GM21526 (cell line): ENCODE measurements at regions not wholly inside any gene's neighbourhood (a gene's known extent, or its start where the extent isn't known, plus 50 kb on each side); places are given as distances from the start of the nearest gene placed in this dataset.

Experiments
- ATAC-seq: cut with Tn5 transposase; IDR thresholded peaks from one replicate; pipeline ENCODE4 v1.9.1; 2021; ENCODE audit warnings: moderate library complexity; ENCODE audit not compliant: unreplicated experiment, low FRiP score

- ATAC-seq: no peak
Measured at GRCh38 chr2:60116161-60116875, 437.1 kb downstream of the BCL11A start.

- ATAC-seq: no peak
Measured at GRCh38 chr2:60109744-60110143, 443.7 kb downstream of the BCL11A start.

- ATAC-seq: no peak
Measured at GRCh38 chr2:60106836-60107529, 446.5 kb downstream of the BCL11A start.

- no peak for ATAC-seq
Measured at GRCh38 chr2:60105906-60106305, 447.5 kb downstream of the BCL11A start.

- ATAC-seq: peak; percentile 62
Measured at GRCh38 chr2:60104514-60105505, 448.6 kb downstream of the BCL11A start.

GRCh38 chr2:60100034-60100433 is 453.4 kb downstream of the BCL11A start:
- no peak for ATAC-seq

GRCh38 chr2:60098996-60099395 is 454.5 kb downstream of the BCL11A start:
- no peak for ATAC-seq

- no peak for ATAC-seq
Measured at GRCh38 chr2:60097298-60097697, 456.2 kb downstream of the BCL11A start.

GRCh38 chr2:60096556-60096955 is 456.9 kb downstream of the BCL11A start:
- ATAC-seq: no peak

- no peak for ATAC-seq
Measured at GRCh38 chr2:60095903-60096302, 457.6 kb downstream of the BCL11A start.

- ATAC-seq: no peak
Measured at GRCh38 chr2:60095202-60095815, 458.1 kb downstream of the BCL11A start.

GRCh38 chr2:60094450-60094929 is 459.0 kb downstream of the BCL11A start:
- ATAC-seq: no peak

GRCh38 chr2:60092781-60093180 is 460.7 kb downstream of the BCL11A start:
- no peak for ATAC-seq

GRCh38 chr2:60091894-60092293 is 461.6 kb downstream of the BCL11A start:
- no peak for ATAC-seq

- no peak for ATAC-seq
Measured at GRCh38 chr2:60091266-60091665, 462.2 kb downstream of the BCL11A start.

- no peak for ATAC-seq
Measured at GRCh38 chr2:60079562-60079961, 473.9 kb downstream of the BCL11A start.

GRCh38 chr2:60075048-60075447 is 478.4 kb downstream of the BCL11A start:
- no peak for ATAC-seq

GRCh38 chr2:60073201-60073600 is 480.3 kb downstream of the BCL11A start:
- no peak for ATAC-seq

GRCh38 chr2:60072609-60073008 is 480.8 kb downstream of the BCL11A start:
- ATAC-seq: no peak

GRCh38 chr2:60071490-60071831 is 482.0 kb downstream of the BCL11A start:
- no peak for ATAC-seq
